ENCODE measurements at regions not wholly inside any gene's neighbourhood (a gene's known extent, or its start where the extent isn't known, plus 50 kb on each side); places are given as distances from the start of the nearest gene placed in this dataset.

DNA sequence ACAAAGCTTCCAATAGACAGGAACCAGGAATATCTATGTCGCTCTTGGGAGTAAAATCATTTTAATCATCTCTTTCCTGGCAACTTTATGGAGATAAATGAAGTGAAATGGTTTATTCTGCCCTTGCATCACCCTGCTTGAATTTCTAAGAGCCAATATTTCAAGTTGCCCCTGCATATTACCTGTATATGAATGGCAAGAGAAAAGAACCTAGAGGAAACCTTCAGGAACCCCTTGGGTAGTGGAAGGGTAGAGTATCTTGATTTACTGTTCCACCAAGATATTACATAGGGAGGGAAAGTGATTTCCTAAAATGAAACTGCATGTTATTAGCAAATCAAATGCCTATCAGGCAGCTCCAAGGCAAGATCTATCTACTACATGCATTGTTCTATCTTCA lies 308.4 kb upstream of the NAV3 start:
- Histone ChIP-seq H3K27me3 (ENCODE audit: control insufficient read depth in 5 of 5, insufficient read depth in 4 of 5, low read length in 5 of 5) (no peaks in the 10 kb centered on the region), H3K9ac (ENCODE audit: low read length in 5 of 5) (no peak overlapping the region), H3K27ac (ENCODE audit: low read depth, low read length) (no peak overlapping the region), H3K4me1 (ENCODE audit: control insufficient read depth in 5 of 5, insufficient read depth in 5 of 5, low read length in 5 of 5) (peaks cover 0 to 17% (median 6%) of the 10 kb centered on the region in 5 donors), H3K36me3 (ENCODE audit: control insufficient read depth in 5 of 5, insufficient read depth in 5 of 5, low read length in 5 of 5) (no peaks in the 10 kb centered on the region), H3K9me3 (ENCODE audit: control insufficient read depth in 5 of 5, low read length in 5 of 5) (no peaks in the 10 kb centered on the region), H3K4me3 (ENCODE audit: low read depth in 1 of 5, low read length in 5 of 5) (no peak overlapping the region)

DNA sequence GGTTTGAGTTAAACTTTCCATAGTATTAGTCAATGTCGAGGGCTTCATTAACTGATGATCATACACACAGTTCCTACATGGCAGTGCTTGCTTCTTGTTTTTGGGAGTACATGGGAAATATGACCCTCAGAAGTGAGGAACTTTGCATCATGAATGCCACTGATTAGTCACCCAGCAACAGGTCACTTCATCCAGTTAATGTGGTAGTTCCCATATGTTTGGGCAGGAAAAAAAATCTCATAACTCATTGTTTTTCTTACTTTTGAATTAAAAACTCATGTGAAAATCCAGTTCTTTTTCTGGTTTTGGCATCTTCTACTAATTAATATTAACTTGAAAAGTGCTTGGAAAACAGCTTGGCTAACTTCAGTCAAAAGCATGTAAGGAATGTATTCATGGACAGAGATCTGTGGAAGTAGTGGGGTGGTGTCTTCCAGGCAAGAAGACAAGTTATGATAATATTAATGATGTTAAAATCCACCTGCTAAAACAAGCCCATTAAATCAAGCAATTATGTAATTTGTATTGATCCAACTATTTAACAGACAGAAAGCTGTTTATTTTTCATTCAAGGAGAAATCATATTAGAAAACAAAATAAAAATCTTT lies 309.1 kb upstream of the NAV3 start:
- Histone ChIP-seq H3K27ac (ENCODE audit: low read depth, low read length) (no peak overlapping the region), H3K9me3 (ENCODE audit: control insufficient read depth in 5 of 5, low read length in 5 of 5) (no peaks in the 10 kb centered on the region), H3K9ac (ENCODE audit: low read length in 5 of 5) (no peak overlapping the region), H3K27me3 (ENCODE audit: control insufficient read depth in 5 of 5, insufficient read depth in 4 of 5, low read length in 5 of 5) (no peaks in the 10 kb centered on the region), H3K36me3 (ENCODE audit: control insufficient read depth in 5 of 5, insufficient read depth in 5 of 5, low read length in 5 of 5) (no peaks in the 10 kb centered on the region), H3K4me3 (ENCODE audit: low read depth in 1 of 5, low read length in 5 of 5) (no peak overlapping the region), H3K4me1 (ENCODE audit: control insufficient read depth in 5 of 5, insufficient read depth in 5 of 5, low read length in 5 of 5) (peaks cover 0 to 17% (median 6%) of the 10 kb centered on the region in 5 donors)

DNA sequence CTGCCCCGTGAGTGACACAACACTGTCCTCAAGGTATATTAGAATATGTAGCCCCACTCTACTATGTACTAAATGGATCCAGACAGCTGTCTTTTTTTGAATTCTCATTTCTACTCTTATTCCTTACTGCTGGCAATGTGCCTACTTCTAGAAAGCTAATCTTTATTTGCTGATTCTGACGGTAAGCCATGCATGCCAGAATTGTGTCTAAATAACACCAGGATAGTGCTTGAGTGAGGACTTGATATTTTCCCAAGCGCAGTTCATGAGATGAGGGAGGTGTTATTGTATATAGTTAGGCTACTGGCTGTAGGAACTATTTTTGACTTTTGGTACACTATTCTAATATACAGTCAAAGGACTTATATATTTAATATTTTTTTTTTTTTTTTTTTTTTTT lies 316.2 kb upstream of the NAV3 start:
- Histone ChIP-seq H3K9ac (ENCODE audit: low read length in 5 of 5) (no peak overlapping the region), H3K4me1 (ENCODE audit: control insufficient read depth in 5 of 5, insufficient read depth in 5 of 5, low read length in 5 of 5) (peaks cover 0 to 2% (median 0%) of the 10 kb centered on the region in 5 donors), H3K4me3 (ENCODE audit: low read depth in 1 of 5, low read length in 5 of 5) (no peak overlapping the region), H3K27me3 (ENCODE audit: control insufficient read depth in 5 of 5, insufficient read depth in 4 of 5, low read length in 5 of 5) (no peaks in the 10 kb centered on the region), H3K27ac (ENCODE audit: low read depth, low read length) (no peak overlapping the region), H3K36me3 (ENCODE audit: control insufficient read depth in 5 of 5, insufficient read depth in 5 of 5, low read length in 5 of 5) (no peaks in the 10 kb centered on the region), H3K9me3 (ENCODE audit: control insufficient read depth in 5 of 5, low read length in 5 of 5) (no peaks in the 10 kb centered on the region)

DNA sequence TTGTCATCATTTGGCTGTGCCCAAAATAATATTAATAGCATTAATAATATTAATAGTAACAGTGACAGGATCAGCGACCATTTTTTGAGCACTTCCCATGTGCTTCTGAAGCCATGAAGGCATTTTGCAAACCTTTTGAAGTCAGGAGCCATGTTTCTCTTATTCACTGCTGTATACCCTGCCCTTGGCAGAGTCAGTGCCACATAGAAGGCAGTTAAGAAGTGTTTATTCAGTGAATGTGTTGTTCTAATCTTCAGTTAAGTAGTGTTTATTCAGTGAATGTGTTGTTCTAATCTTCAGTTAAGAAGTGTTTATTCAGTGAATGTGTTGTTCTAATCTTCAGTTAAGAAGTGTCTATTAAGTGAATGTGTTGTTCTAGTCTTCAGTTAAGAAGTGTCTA lies 319.7 kb upstream of the NAV3 start:
- Histone ChIP-seq H3K36me3 (ENCODE audit: control insufficient read depth in 5 of 5, insufficient read depth in 5 of 5, low read length in 5 of 5) (no peaks in the 10 kb centered on the region), H3K27ac (ENCODE audit: low read depth, low read length) (no peak overlapping the region), H3K4me1 (ENCODE audit: control insufficient read depth in 5 of 5, insufficient read depth in 5 of 5, low read length in 5 of 5) (peaks cover 0 to 2% (median 0%) of the 10 kb centered on the region in 5 donors), H3K4me3 (ENCODE audit: low read depth in 1 of 5, low read length in 5 of 5) (no peak overlapping the region), H3K9ac (ENCODE audit: low read length in 5 of 5) (no peak overlapping the region), H3K27me3 (ENCODE audit: control insufficient read depth in 5 of 5, insufficient read depth in 4 of 5, low read length in 5 of 5) (no peaks in the 10 kb centered on the region), H3K9me3 (ENCODE audit: control insufficient read depth in 5 of 5, low read length in 5 of 5) (no peaks in the 10 kb centered on the region)

DNA sequence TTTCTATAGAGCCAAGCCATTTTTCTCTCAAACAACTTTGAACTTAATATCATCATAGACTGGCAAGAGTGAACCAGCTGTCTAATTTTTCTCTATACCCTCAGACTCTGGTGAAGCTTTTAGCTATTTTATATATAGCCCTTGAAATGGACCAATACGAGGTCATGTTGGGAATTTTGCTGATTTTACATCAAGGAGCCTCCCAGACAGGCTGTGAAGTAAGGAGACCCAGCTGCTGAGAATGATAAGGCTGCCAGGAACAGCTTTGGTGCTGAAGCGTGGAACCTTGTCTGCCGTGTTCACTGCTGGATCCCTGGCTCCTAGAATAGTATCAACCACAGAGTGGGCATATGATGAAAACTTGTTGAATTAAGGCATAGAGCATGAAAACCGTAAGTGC lies 326.2 kb upstream of the NAV3 start:
- H3K9me3 ChIP-seq (ENCODE audit: control insufficient read depth in 5 of 5, low read length in 5 of 5): no peaks in the 10 kb centered on the region
- H3K4me1 ChIP-seq (ENCODE audit: control insufficient read depth in 5 of 5, insufficient read depth in 5 of 5, low read length in 5 of 5): peaks cover 0 to 4% (median 0%) of the 10 kb centered on the region in 5 donors
- no peak overlapping the region for H3K27ac ChIP-seq (ENCODE audit: low read depth, low read length)
- no peak overlapping the region for H3K4me3 ChIP-seq (ENCODE audit: low read depth in 1 of 5, low read length in 5 of 5)
- H3K36me3 ChIP-seq (ENCODE audit: control insufficient read depth in 5 of 5, insufficient read depth in 5 of 5, low read length in 5 of 5): peaks cover 0 to 4% (median 0%) of the 10 kb centered on the region in 5 donors
- no peak overlapping the region for H3K9ac ChIP-seq (ENCODE audit: low read length in 5 of 5)
- H3K27me3 ChIP-seq (ENCODE audit: control insufficient read depth in 5 of 5, insufficient read depth in 4 of 5, low read length in 5 of 5): no peaks in the 10 kb centered on the region

DNA sequence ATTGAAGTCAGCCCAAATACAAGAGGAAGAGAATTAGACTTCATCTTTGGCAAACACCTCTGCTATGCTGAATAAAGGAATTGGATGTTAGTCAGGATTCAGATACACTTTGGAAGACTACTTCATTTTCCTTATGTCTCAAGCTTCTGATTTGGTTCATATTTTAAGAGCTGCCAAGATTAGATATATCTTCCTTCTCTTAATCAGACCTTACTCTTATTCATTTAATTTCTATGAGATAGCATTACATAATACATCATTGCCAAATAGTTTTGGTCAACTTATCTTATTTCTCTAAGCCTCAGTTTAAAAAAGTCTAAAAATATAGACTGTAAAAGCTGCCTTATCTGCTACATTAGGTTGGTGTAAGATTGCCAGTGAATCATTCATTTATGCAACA lies 330.6 kb upstream of the NAV3 start:
- no peak overlapping the region for H3K9ac ChIP-seq (ENCODE audit: low read length in 5 of 5)
- no peaks in the 10 kb centered on the region for H3K27me3 ChIP-seq (ENCODE audit: control insufficient read depth in 5 of 5, insufficient read depth in 4 of 5, low read length in 5 of 5)
- no peak overlapping the region for H3K4me3 ChIP-seq (ENCODE audit: low read depth in 1 of 5, low read length in 5 of 5)
- H3K9me3 ChIP-seq (ENCODE audit: control insufficient read depth in 5 of 5, low read length in 5 of 5): no peaks in the 10 kb centered on the region
- peaks cover 0 to under 1% (median 0%) of the 10 kb centered on the region in 5 donors for H3K36me3 ChIP-seq (ENCODE audit: control insufficient read depth in 5 of 5, insufficient read depth in 5 of 5, low read length in 5 of 5)
- peaks cover 0 to 4% (median 0%) of the 10 kb centered on the region in 5 donors for H3K4me1 ChIP-seq (ENCODE audit: control insufficient read depth in 5 of 5, insufficient read depth in 5 of 5, low read length in 5 of 5)
- no peak overlapping the region for H3K27ac ChIP-seq (ENCODE audit: low read depth, low read length)

DNA sequence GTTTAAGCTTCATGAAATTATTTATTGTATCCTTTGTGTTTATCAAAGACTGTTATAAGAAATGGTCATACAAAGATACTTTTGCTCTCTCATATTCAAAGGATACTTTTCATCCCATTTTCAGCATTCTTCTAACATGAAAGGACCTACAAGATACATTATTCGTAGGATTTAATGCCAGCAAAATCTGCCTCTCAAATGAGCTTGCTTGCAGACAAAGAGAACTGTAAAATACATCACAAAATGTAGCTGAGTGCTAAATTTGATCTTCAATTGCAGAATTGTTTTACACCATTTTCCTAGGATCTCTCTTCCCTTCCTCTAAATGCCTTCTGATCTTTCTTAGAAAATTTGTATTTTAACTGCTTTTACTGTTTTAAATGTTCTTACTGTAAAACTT lies 333.0 kb upstream of the NAV3 start:
- Histone ChIP-seq H3K4me1 (ENCODE audit: control insufficient read depth in 5 of 5, insufficient read depth in 5 of 5, low read length in 5 of 5) (no peaks in the 10 kb centered on the region), H3K27ac (ENCODE audit: low read depth, low read length) (no peak overlapping the region), H3K9ac (ENCODE audit: low read length in 5 of 5) (no peak overlapping the region), H3K36me3 (ENCODE audit: control insufficient read depth in 5 of 5, insufficient read depth in 5 of 5, low read length in 5 of 5) (no peaks in the 10 kb centered on the region), H3K27me3 (ENCODE audit: control insufficient read depth in 5 of 5, insufficient read depth in 4 of 5, low read length in 5 of 5) (no peaks in the 10 kb centered on the region), H3K4me3 (ENCODE audit: low read depth in 1 of 5, low read length in 5 of 5) (no peak overlapping the region), H3K9me3 (ENCODE audit: control insufficient read depth in 5 of 5, low read length in 5 of 5) (no peaks in the 10 kb centered on the region)

DNA sequence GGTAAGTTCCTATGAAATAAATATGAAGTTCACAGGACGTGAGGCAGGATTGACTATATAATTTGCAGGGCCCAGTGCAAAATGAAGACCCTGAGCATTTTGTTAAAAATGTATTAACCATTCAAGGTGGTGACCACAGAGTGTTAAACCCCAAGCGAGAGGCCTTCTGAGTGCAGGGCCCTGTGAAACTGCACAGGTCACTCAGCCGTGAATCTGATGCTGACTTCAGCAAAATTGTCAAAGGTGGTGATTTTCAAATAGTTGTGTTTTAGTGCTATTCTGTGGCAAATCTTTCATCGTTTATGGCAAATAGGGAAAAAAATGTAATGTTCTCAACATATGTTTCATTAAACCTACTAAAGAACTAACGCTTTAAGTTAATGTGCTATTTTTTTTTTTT lies 334.0 kb upstream of the NAV3 start:
- H3K27ac ChIP-seq (ENCODE audit: low read depth, low read length): no peak overlapping the region
- no peaks in the 10 kb centered on the region for H3K4me1 ChIP-seq (ENCODE audit: control insufficient read depth in 5 of 5, insufficient read depth in 5 of 5, low read length in 5 of 5)
- no peak overlapping the region for H3K4me3 ChIP-seq (ENCODE audit: low read depth in 1 of 5, low read length in 5 of 5)
- H3K9me3 ChIP-seq (ENCODE audit: control insufficient read depth in 5 of 5, low read length in 5 of 5): no peaks in the 10 kb centered on the region
- H3K9ac ChIP-seq (ENCODE audit: low read length in 5 of 5): no peak overlapping the region
- no peaks in the 10 kb centered on the region for H3K27me3 ChIP-seq (ENCODE audit: control insufficient read depth in 5 of 5, insufficient read depth in 4 of 5, low read length in 5 of 5)
- H3K36me3 ChIP-seq (ENCODE audit: control insufficient read depth in 5 of 5, insufficient read depth in 5 of 5, low read length in 5 of 5): no peaks in the 10 kb centered on the region

DNA sequence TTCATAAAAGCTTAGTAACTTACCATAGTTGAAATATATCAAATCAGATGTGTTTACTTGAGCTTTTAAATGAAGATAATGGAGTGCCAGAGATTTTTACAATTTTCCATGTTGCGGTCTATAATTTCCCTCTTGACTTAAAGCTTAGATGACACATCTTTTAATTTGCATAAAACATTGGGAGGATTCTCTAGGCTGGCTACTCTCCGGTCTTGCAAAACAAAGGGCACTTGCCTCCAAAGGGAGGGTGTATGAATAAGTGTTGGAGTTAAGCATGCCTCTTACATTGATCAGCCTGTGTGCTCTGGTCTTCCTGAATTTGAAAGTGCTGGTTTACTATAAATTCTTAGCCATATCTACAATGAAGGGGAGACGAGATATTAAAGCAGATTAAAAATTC lies 336.4 kb upstream of the NAV3 start:
- no peaks in the 10 kb centered on the region for H3K36me3 ChIP-seq (ENCODE audit: control insufficient read depth in 5 of 5, insufficient read depth in 5 of 5, low read length in 5 of 5)
- H3K4me1 ChIP-seq (ENCODE audit: control insufficient read depth in 5 of 5, insufficient read depth in 5 of 5, low read length in 5 of 5): no peaks in the 10 kb centered on the region
- H3K27me3 ChIP-seq (ENCODE audit: control insufficient read depth in 5 of 5, insufficient read depth in 4 of 5, low read length in 5 of 5): no peaks in the 10 kb centered on the region
- H3K27ac ChIP-seq (ENCODE audit: low read depth, low read length): no peak overlapping the region
- no peak overlapping the region for H3K9ac ChIP-seq (ENCODE audit: low read length in 5 of 5)
- H3K9me3 ChIP-seq (ENCODE audit: control insufficient read depth in 5 of 5, low read length in 5 of 5): no peaks in the 10 kb centered on the region
- H3K4me3 ChIP-seq (ENCODE audit: low read depth in 1 of 5, low read length in 5 of 5): no peak overlapping the region

DNA sequence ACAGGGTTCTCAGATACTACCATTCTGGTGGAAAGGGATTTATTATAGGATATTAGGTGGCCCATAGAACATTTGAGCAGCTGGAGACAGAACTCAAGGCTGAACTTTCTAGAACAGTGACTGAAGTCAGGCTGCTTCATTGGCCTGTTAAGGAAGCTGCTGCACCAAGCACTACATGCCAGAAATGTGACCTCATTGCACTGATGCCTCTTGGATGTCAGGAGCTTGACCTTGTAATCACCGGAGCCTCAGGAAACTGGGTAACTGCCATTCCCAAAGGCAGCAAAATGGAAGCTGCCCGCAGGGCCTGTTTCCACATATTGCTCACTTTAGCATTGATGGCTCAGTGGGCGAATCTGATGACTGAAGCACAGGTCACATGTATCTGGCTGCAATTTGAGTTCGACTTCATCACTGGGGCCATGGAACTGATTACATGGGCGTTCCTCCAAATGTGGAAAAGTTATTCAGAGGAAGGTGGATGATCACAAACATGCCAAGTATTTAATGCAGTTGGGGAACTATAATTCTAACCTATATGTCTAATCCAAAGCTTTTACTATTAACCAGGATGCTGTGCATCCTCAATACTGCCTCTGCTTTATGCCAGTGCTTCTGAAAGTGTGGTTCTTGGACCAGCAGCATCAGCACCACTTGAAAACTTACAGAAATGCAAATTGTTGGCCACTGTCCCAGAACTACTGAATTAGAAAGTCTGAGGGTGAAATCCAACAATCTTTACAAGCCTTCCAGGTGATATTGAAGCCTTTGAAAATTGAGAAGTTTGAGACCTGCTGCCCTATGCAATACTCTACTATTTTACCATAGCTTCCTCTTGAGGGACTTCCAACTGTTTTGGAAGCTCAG lies 337.2 kb upstream of the NAV3 start:
- no peak overlapping the region for H3K27ac ChIP-seq (ENCODE audit: low read depth, low read length)
- no peaks in the 10 kb centered on the region for H3K27me3 ChIP-seq (ENCODE audit: control insufficient read depth in 5 of 5, insufficient read depth in 4 of 5, low read length in 5 of 5)
- no peaks in the 10 kb centered on the region for H3K9me3 ChIP-seq (ENCODE audit: control insufficient read depth in 5 of 5, low read length in 5 of 5)
- no peaks in the 10 kb centered on the region for H3K36me3 ChIP-seq (ENCODE audit: control insufficient read depth in 5 of 5, insufficient read depth in 5 of 5, low read length in 5 of 5)
- no peak overlapping the region for H3K9ac ChIP-seq (ENCODE audit: low read length in 5 of 5)
- H3K4me1 ChIP-seq (ENCODE audit: control insufficient read depth in 5 of 5, insufficient read depth in 5 of 5, low read length in 5 of 5): no peaks in the 10 kb centered on the region
- no peak overlapping the region for H3K4me3 ChIP-seq (ENCODE audit: low read depth in 1 of 5, low read length in 5 of 5)
